CD1c-positive myeloid dendritic cell (primary cell): ENCODE measurements at regions not wholly inside any gene's neighbourhood (a gene's known extent, or its start where the extent isn't known, plus 50 kb on each side); places are given as distances from the start of the nearest gene placed in this dataset.
"Not testable (repeated sequence)": the region's sequence is repeated elsewhere in the genome, so short reads cannot be mapped to it uniquely, and the experiment has no call there.

Experiments
- DNase-seq: peaks from one replicate; pipeline ENCODE4 v3.0.0-alpha.2; 2016; ENCODE audit errors: extremely low spot score

- DNase-seq: not testable (repeated sequence)
Measured at GRCh38 chr2:193352665-193353242, 1158.0 kb upstream of the TMEFF2 start.

GRCh38 chr2:193350509-193350908 is 1155.8 kb upstream of the TMEFF2 start:
- no peak for DNase-seq

- no peak for DNase-seq
Measured at GRCh38 chr2:193349642-193350041, 1154.9 kb upstream of the TMEFF2 start.

GRCh38 chr2:193348055-193348454 is 1153.3 kb upstream of the TMEFF2 start:
- DNase-seq: no peak

DNA sequence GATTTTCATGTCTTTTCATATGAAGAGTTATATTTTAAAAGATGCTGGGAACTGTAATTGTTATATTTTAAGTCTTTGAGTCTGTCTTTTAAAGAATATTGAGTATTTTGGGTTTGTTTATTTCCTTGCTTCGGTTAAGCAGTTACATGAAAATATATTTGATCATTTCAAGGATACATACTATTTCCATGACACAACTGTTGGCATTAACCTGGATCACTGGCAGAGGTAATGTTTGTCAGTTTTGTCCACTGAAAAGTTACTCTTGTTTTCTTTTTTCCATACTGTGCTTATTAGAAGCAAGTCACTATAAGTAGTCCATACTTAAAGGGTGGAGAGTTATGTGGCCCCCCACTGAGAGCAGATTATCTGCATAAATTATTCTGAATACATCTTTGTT is 1142.0 kb upstream of the TMEFF2 start:
- DNase-seq: no peak

DNA sequence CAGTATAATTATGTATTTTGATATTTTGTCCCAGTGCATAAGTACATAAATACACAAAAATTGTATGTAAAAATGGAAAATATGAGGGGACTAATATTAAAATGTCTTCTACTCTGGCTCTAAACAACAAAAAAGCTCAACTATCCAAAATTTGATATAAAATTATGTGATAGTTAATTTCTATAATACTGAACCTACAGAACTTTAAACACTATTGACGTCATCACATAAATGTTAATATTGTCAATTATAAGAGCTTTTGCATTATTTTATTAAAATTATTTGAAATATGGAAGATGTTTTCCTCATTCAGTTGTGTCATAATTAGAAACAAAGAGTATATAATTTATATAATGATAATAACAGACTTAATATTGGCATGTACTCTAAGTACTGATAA is 1139.7 kb upstream of the TMEFF2 start:
- DNase-seq: no peak

GRCh38 chr2:193333539-193333938 is 1138.8 kb upstream of the TMEFF2 start:
- no peak for DNase-seq

- no peak for DNase-seq
Measured at GRCh38 chr2:193332941-193333340, 1138.2 kb upstream of the TMEFF2 start.

DNA sequence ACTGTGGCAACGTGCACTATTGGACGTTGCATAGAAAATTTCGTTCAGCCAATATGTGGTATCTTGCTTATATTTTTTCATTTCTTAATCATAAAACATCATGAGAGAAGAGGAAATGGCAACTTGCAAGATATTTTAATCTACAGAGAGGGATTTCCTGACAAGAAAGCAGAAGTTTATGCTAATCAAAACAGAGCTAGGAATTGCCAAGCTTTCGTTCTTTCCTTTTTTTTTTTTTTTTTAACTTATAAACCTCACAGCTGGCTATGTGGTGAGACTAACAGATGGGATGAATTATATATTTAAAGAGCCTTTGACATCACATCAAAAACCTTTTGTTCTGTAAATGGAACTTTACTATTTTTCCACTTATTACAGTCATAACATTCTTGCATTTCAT is 1136.9 kb upstream of the TMEFF2 start:
- DNase-seq: peak; percentile 12

- DNase-seq: no peak
Measured at GRCh38 chr2:193326296-193326695, 1131.6 kb upstream of the TMEFF2 start.

GRCh38 chr2:193315428-193316091 is 1120.8 kb upstream of the TMEFF2 start:
- no peak for DNase-seq

GRCh38 chr2:193303464-193303863 is 1108.7 kb upstream of the TMEFF2 start:
- DNase-seq: no peak

DNA sequence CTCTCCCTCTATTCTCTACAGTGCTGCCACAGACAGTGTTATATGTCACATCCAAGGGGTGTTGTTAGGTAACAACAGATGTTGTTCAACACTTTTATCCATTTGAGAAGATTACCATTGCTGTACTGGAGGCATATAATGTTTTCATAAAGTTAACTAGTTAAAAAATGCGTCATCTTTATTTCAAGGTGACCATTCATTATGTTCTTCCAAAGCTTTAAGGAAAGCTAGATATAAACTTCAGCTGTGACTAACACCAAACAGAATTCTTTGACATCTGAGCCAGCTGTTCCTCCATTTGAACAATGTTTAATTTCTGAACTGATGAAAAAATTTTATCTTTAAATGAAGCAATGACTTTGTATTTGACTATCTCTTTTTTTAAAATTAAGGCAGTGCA is 1099.6 kb upstream of the TMEFF2 start:
- no peak for DNase-seq

GRCh38 chr2:193279361-193279760 is 1084.6 kb upstream of the TMEFF2 start:
- no peak for DNase-seq

DNA sequence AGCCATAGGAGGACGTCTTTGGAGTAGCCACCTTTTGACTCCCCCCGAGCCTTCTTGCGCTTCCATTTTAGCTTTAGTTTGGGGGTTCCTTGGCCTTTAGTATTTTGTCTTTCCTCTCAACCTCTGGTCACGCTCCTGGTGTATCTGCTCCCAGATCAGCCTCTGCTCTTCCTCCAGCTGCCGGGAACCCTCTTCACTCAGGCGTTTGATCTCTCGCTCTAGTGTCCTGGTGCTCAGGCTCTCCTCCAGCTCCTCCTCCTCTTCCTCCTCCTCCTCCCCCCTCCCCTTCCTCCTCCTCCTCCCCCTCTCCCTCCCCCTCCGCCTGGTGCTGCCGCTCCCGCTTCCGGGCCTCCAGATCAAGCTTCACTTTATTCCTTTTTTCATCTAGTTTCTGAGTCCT is 1082.3 kb upstream of the TMEFF2 start:
- DNase-seq: no peak

- DNase-seq: no peak
Measured at GRCh38 chr2:193276560-193276959, 1081.8 kb upstream of the TMEFF2 start.

GRCh38 chr2:193276069-193276468 is 1081.3 kb upstream of the TMEFF2 start:
- no peak for DNase-seq

DNA sequence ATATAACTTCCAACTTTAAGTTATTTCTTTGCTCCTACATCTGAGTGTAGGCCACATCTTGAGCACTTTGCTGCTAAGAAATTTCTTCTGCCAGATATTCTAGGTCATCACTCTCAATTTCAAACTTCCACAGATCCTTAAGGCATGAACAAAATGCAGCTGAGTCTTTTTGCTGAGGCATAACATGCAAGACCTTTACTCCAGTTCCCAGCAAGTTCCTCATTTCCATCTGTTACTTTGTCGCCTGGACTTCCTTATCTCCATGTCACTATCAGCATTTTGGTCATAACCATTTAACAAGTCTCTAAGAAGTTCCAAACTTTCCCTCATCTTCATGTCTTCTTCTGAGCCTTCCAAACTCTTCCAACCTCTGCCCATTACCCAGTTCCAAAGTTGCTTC is 1077.3 kb upstream of the TMEFF2 start:
- DNase-seq: peak; percentile 59

- no peak for DNase-seq
Measured at GRCh38 chr2:193270816-193271215, 1076.1 kb upstream of the TMEFF2 start.

DNA sequence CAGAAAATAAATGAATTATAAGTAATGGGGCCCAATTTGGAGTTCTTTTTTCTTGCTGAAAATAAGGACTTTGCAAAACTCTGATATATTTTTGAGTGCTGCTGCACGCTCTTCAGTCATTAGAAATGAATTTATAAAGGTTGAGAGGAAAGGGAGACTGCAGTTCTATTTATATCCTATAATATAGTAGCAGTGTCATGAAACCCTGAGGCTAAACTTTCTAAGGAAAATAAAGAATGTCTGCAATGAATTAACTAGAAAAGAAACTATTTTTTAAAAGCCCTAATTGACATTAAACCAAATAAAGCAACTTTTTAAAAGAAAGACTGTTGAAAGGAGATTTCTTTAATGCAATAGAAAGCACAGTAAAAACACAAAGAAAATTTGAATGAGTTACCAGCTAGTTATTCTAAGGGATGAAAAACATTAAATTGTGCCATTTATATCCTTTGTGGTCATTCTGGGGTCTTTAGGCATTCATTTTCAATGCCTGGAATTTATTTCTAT is 1072.8 kb upstream of the TMEFF2 start:
- no peak for DNase-seq

DNA sequence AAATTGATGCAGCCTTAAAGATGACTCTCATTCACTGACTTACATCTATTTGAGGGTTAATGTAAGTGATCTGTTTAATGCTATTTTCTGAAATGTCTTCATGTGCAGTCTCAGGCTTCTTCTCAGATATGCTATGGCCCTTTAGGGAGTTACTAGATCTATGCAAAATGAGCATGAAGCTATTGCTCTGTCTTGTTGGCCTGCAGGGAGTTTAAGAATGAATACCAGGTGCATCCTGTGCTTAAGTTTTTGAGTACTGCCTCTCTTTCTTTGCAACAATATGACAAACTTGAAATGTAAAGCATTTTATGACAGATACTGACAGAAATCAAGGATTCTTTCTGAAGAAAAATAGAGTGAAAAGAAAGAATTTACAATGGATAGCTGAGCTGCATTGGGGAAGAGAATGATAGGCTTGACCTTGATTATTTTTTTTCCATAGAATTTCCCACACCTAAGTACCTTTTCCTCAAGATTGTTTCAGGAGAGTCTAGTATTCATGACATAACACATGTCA is 1058.3 kb upstream of the TMEFF2 start:
- DNase-seq: no peak

- DNase-seq: no peak
Measured at GRCh38 chr2:193251909-193252308, 1057.2 kb upstream of the TMEFF2 start.

DNA sequence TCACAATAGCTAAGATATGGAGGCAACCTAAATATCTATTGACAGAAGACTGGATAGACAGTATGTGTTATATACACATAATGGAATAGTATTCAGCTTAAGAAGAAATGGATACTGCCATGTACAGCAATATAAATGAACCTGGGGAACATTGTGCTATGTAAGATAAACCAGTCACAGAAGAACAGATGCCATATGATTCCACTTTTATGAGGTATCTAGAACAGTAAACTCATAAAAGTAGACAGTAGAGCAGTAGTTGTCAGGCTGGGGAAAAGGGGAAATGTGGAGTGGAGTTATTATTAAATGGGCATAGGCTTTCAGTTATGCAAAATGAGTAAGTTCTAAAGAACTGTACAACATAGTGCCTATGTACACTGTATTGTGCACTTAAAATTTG is 1055.7 kb upstream of the TMEFF2 start:
- DNase-seq: no peak

DNA sequence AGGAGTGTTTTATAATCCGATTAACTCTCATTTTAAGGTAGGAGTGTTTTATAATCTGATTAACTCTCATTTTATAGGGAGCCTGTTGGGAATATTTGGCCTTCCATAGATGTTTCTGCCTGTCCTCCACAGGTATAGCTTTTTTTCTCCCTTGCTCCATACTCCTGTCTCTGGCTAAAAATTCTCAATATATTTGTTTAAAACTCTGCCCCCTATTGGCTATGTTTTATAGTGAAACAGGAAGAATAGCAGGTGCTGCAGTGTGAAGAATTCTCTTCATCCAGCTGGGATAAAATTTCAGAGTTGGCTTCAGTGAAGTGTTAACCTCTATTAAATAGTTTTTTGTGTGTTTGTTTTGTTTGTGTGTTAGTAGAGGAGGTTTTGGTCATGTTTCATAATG is 1046.0 kb upstream of the TMEFF2 start:
- no peak for DNase-seq
